ENCODE measurements at regions not wholly inside any gene's neighbourhood (a gene's known extent, or its start where the extent isn't known, plus 50 kb on each side); places are given as distances from the start of the nearest gene placed in this dataset.

- Histone ChIP-seq H3K79me2 (ENCODE audit: control insufficient read depth, insufficient read depth, low read length) (no peaks in the 10 kb centered on the region), H3K4me3 (no peak overlapping the region), H3K4me1 (ENCODE audit: control insufficient read depth, insufficient read depth, low read length) (no peaks in the 10 kb centered on the region), H3K27me3 (replicated peaks in 1 of 2; ENCODE audit: control insufficient read depth in 2 of 2, insufficient read depth in 2 of 2, low read length in 1 of 2) (peaks cover 0 to 2% of the 10 kb centered on the region in 2 experiments; a peak in 1 of 4 replicates), H3K9ac (ENCODE audit: control insufficient read depth, insufficient read depth, low read length) (no peak overlapping the region), H3K4me2 (ENCODE audit: control insufficient read depth, insufficient read depth) (no peak overlapping the region), H4K20me1 (ENCODE audit: control insufficient read depth, insufficient read depth) (no peaks in the 10 kb centered on the region), H3K27ac (ENCODE audit: control insufficient read depth, insufficient read depth) (no peak overlapping the region), H3K36me3 (ENCODE audit: control insufficient read depth in 2 of 2, insufficient read depth in 2 of 2, low read length in 1 of 2) (no peaks in the 10 kb centered on the region), H3K9me3 (replicated peaks; ENCODE audit: control insufficient read depth, insufficient read depth, low read length) (no peaks in the 10 kb centered on the region; the same call in 2 of the 3 replicates), H2AFZ (ENCODE audit: control insufficient read depth, low read depth, low read length) (no peak overlapping the region)
- FAIRE-seq (no peak), ATAC-seq (no peak), DNase-seq (ENCODE audit: low read depth, low spot score) (no peak)
- POLR2A ChIA-PET: no interaction called here
- SMC1A ChIA-PET (ENCODE audit: uncharacterized antibody, unreplicated experiment): interaction anchor here (1.2 kb wide), 1 partner anchor 10 kb away, joined by 3 read pairs; no protein-coding TSS in a partner anchor
- RAD21 ChIA-PET (ENCODE audit: unreplicated experiment): interaction anchor here (0.6 kb wide), 1 partner anchor 1644 kb away, joined by 6 read pairs; no protein-coding TSS in a partner anchor
- intact Hi-C loops (cut with micrococcal nuclease; ENCODE audit: unreplicated experiment): no loop called here
- in situ Hi-C loops (cut with MboI): no loop called here
- TF ChIP-seq MLLT1 (IDR thresholded peaks at IDR 0.05): no peak
- TF ChIP-seq, protein P1, sequence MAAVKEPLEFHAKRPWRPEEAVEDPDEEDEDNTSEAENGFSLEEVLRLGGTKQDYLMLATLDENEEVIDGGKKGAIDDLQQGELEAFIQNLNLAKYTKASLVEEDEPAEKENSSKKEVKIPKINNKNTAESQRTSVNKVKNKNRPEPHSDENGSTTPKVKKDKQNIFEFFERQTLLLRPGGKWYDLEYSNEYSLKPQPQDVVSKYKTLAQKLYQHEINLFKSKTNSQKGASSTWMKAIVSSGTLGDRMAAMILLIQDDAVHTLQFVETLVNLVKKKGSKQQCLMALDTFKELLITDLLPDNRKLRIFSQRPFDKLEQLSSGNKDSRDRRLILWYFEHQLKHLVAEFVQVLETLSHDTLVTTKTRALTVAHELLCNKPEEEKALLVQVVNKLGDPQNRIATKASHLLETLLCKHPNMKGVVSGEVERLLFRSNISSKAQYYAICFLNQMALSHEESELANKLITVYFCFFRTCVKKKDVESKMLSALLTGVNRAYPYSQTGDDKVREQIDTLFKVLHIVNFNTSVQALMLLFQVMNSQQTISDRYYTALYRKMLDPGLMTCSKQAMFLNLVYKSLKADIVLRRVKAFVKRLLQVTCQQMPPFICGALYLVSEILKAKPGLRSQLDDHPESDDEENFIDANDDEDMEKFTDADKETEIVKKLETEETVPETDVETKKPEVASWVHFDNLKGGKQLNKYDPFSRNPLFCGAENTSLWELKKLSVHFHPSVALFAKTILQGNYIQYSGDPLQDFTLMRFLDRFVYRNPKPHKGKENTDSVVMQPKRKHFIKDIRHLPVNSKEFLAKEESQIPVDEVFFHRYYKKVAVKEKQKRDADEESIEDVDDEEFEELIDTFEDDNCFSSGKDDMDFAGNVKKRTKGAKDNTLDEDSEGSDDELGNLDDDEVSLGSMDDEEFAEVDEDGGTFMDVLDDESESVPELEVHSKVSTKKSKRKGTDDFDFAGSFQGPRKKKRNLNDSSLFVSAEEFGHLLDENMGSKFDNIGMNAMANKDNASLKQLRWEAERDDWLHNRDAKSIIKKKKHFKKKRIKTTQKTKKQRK (IDR thresholded peaks at IDR 0.05; ENCODE audit: low read depth, low read length): no peak
- TF ChIP-seq TCF3 (IDR thresholded peaks at IDR 0.05; ENCODE audit: borderline replicate concordance, insufficient read depth, low read depth, low read length): no peak
- 18% methylated on average over 9 of the region's 9 CpGs for WGBS (ENCODE audit: insufficient coverage, insufficient replicate concordance, low lambda C conversion rate, missing lambda C conversion rate)
- CTCF ChIA-PET: no interaction called here
- BruUV-seq (replicated peaks): no TSS peak
Observed at GRCh38 chr10:8379906-8380832, 325.7 kb downstream of the GATA3 start.
